Hepatocyte (in vitro differentiated cells): ENCODE measurements at regions not wholly inside any gene's neighbourhood (a gene's known extent, or its start where the extent isn't known, plus 50 kb on each side); places are given as distances from the start of the nearest gene placed in this dataset.

ENCODE experiments used
- DNase-seq: peaks from one replicate; pipeline ENCODE4 v3.0.0-alpha.2; 2016; ENCODE audit warnings: low spot score
- H2AFZ ChIP-seq: fragments of 200-600 bp; sonication (generic); 2 replicates; pipeline ENCODE4 v1.6.0; 2016; ENCODE audit warnings: antibody characterized with exemption, mild to moderate bottlenecking
- H3K27ac ChIP-seq: fragments of 200-600 bp; sonication (generic); 2 replicates; pipeline ENCODE4 v1.5.1; 2016; ENCODE audit warnings: mild to moderate bottlenecking
- H3K27me3 ChIP-seq: fragments of 200-600 bp; sonication (generic); 2 replicates; pipeline ENCODE4 v1.6.1; 2016
- H3K36me3 ChIP-seq: fragments of 200-600 bp; sonication (generic); replicated peaks from 2 replicates; pipeline ENCODE4 v1.5.1; 2016; ENCODE audit warnings: low read depth; ENCODE audit not compliant: insufficient read depth
- H3K4me1 ChIP-seq: fragments of 200-600 bp; sonication (generic); 2 replicates; pipeline ENCODE4 v1.5.1; 2016; ENCODE audit warnings: mild to moderate bottlenecking, moderate library complexity; ENCODE audit not compliant: insufficient read depth
- H3K4me2 ChIP-seq: fragments of 200-600 bp; sonication (generic); 2 replicates; pipeline ENCODE4 v1.6.0; 2016
- H3K4me3 ChIP-seq: fragments of 200-600 bp; sonication (generic); 2 replicates; pipeline ENCODE4 v1.5.1; 2016; ENCODE audit warnings: mild to moderate bottlenecking
- H3K79me2 ChIP-seq: fragments of 200-600 bp; sonication (generic); 2 replicates; pipeline ENCODE4 v1.6.0; 2017; ENCODE audit warnings: mild to moderate bottlenecking
- H3K9me2 ChIP-seq: fragments of 200-600 bp; sonication (generic); replicated peaks from 2 replicates; pipeline ENCODE4 v1.6.0; 2017; ENCODE audit warnings: mild to moderate bottlenecking; ENCODE audit not compliant: insufficient read depth
- H3K9me3 ChIP-seq: fragments of 200-600 bp; sonication (generic); 2 replicates; pipeline ENCODE4 v1.5.1; 2016; ENCODE audit warnings: low read depth, mild to moderate bottlenecking
- H4K20me1 ChIP-seq: fragments of 200-600 bp; sonication (generic); 2 replicates; pipeline ENCODE4 v1.6.0; 2016; ENCODE audit warnings: mild to moderate bottlenecking; ENCODE audit not compliant: insufficient read depth, poor library complexity, severe bottlenecking
- EZH2 ChIP-seq: fragments of 200-600 bp; sonication (generic); IDR thresholded peaks from 2 replicates; pipeline ENCODE4 v1.6.1; 2016; ENCODE audit warnings: antibody characterized with exemption, mild to moderate bottlenecking, borderline replicate concordance
- EZH2phosphoT487 ChIP-seq: fragments of 200-600 bp; sonication (generic); IDR thresholded peaks from one replicate; pipeline ENCODE4 v1.6.1; 2018; ENCODE audit warnings: antibody characterized with exemption, mild to moderate bottlenecking, low read depth, moderate library complexity; ENCODE audit not compliant: unreplicated experiment, severe bottlenecking
- WGBS: methylation state at CpG from one replicate; pipeline ENCODE4 v1.1.6; 2016; ENCODE audit warnings: low lambda C conversion rate; ENCODE audit errors: missing lambda C conversion rate; 5-methylcytosine and 5-hydroxymethylcytosine counted together
- TF ChIP-seq, protein P1 (sequence below): fragments of 200-600 bp; sonication (generic); IDR thresholded peaks from 2 replicates; pipeline ENCODE4 v1.5.1; 2016; ENCODE audit warnings: antibody characterized with exemption, mild to moderate bottlenecking; ENCODE audit not compliant: poor library complexity

DNA sequence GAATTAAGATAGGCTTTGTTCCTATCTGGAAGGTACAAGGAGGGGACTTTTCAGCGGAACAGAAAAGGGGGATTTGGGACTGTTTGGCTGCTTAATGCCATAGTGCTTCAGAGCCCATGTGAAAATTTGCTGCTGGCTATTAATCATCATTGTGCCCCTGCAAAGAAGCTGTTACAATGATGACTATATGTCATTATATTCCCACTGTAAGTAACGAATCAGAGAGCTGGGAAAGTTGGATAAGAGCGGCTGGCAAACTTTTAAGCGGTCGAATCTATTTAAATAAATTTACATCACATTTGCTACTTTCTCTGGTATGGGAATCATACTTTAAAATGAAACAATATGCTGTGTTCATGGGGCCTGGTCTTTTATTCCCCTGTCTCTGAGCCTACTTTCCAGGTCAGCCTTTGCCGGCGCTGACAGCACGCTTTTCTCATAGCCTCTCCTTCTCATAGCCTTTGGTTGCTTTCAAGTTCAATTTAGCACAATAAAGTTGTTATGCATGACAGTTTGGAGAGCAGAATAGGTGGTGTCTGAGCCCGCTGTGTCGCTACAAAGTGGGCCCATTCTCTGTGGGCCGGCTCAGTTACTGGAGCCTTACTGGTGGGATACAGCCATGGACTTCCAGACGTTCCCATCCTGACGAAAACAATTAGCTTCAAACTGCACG, 271.2 kb upstream of the TMEM161B start:
- no peaks in the 10 kb centered on the region for H3K9me2 ChIP-seq
- H3K4me2 ChIP-seq: no peak overlapping the region
- no peaks in the 10 kb centered on the region for H3K27me3 ChIP-seq
- H3K36me3 ChIP-seq: no peaks in the 10 kb centered on the region
- no peak overlapping the region for H3K27ac ChIP-seq
- no peak overlapping the region for H3K4me3 ChIP-seq
- 73% methylated on average over 14 of the region's 14 CpGs for WGBS
- no peaks in the 10 kb centered on the region for H3K9me3 ChIP-seq
- no peak overlapping the region for H2AFZ ChIP-seq
- no peaks in the 10 kb centered on the region for H4K20me1 ChIP-seq
- H3K4me1 ChIP-seq: no peaks in the 10 kb centered on the region
- DNase-seq: no peak
- no peaks in the 10 kb centered on the region for H3K79me2 ChIP-seq
- TF ChIP-seq, protein P1, sequence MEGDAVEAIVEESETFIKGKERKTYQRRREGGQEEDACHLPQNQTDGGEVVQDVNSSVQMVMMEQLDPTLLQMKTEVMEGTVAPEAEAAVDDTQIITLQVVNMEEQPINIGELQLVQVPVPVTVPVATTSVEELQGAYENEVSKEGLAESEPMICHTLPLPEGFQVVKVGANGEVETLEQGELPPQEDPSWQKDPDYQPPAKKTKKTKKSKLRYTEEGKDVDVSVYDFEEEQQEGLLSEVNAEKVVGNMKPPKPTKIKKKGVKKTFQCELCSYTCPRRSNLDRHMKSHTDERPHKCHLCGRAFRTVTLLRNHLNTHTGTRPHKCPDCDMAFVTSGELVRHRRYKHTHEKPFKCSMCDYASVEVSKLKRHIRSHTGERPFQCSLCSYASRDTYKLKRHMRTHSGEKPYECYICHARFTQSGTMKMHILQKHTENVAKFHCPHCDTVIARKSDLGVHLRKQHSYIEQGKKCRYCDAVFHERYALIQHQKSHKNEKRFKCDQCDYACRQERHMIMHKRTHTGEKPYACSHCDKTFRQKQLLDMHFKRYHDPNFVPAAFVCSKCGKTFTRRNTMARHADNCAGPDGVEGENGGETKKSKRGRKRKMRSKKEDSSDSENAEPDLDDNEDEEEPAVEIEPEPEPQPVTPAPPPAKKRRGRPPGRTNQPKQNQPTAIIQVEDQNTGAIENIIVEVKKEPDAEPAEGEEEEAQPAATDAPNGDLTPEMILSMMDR: no peak
- TF ChIP-seq EZH2phosphoT487 (no peak), EZH2 (no peak)

DNA sequence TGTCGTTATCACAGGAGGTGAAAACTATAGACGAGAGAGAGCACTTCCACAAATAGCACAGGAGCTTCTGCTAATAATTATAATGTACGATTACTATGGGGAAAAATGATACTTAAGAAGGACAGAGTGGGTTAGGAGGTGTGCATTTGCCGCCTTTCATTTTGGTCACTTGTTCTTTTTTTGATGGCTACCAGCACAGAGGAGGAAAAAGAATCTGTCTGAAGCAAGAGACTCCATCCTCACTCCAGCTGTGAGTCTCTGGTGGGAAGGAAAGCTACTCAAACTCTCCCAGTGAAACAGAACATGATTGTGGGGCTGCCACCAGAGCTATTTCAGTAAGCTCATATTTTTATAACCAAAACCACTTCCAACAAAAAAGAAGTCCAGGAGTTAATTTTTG, 270.4 kb upstream of the TMEM161B start:
- Histone ChIP-seq H2AFZ (no peak overlapping the region), H3K4me2 (no peak overlapping the region), H3K4me3 (no peak overlapping the region), H4K20me1 (no peaks in the 10 kb centered on the region), H3K79me2 (no peaks in the 10 kb centered on the region), H3K27me3 (no peaks in the 10 kb centered on the region), H3K4me1 (no peaks in the 10 kb centered on the region), H3K27ac (no peak overlapping the region), H3K9me3 (no peaks in the 10 kb centered on the region), H3K9me2 (no peaks in the 10 kb centered on the region), H3K36me3 (no peaks in the 10 kb centered on the region)
- WGBS: 89% methylated on average over 4 of the region's 4 CpGs
- no peak for DNase-seq
- TF ChIP-seq EZH2phosphoT487 (no peak), EZH2 (no peak)
- TF ChIP-seq, protein P1: no peak

DNA sequence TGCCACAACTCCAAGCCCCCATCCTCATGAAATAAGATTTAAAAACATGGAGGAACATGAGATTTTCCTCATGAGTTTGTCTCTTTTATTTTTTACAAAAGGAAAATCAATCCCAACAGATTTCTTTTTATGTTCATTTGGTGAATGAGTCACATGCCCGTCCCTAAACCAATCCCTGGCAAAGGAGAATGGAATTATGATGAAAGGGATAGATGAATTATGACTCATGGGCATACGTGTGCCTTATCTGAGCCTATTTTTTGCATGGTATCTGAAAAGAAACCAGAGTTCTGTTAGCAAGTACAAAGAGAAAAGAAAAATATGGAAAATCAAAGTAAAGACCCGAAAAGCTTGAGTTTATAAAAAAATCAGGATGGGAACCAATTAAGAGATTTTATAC, 267.5 kb upstream of the TMEM161B start:
- TF ChIP-seq EZH2phosphoT487 (no peak), EZH2 (no peak)
- Histone ChIP-seq H3K79me2 (no peaks in the 10 kb centered on the region), H3K27me3 (no peaks in the 10 kb centered on the region), H3K9me2 (no peaks in the 10 kb centered on the region), H3K36me3 (no peaks in the 10 kb centered on the region), H3K4me1 (no peaks in the 10 kb centered on the region), H3K4me3 (no peak overlapping the region), H2AFZ (no peak overlapping the region), H4K20me1 (no peaks in the 10 kb centered on the region), H3K9me3 (no peaks in the 10 kb centered on the region), H3K27ac (no peak overlapping the region), H3K4me2 (no peak overlapping the region)
- WGBS: 74% methylated on average over 3 of the region's 3 CpGs
- DNase-seq: no peak

DNA sequence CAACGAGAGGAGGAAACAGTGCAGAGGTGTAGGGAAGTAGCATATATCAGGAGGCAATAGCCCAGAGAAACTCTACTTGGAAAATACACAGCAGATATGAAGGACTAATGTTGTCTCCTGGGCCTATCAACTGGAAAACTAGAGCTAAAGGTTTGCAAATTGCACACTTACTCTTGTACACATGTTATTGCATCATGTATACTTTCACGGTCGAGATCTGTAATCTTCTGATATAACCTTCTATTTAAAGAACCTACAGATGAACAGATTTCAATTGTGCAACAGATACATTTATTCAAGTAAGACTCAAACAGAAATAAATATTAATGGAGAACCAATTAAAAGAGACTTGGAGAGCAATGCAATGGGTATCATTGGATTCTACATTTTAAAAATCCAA, 256.3 kb upstream of the TMEM161B start:
- no peaks in the 10 kb centered on the region for H3K9me3 ChIP-seq
- no peak overlapping the region for H3K4me3 ChIP-seq
- no peak for DNase-seq
- H3K36me3 ChIP-seq: no peaks in the 10 kb centered on the region
- no peak overlapping the region for H2AFZ ChIP-seq
- no peaks in the 10 kb centered on the region for H3K4me1 ChIP-seq
- 89% methylated on average over 3 of the region's 3 CpGs for WGBS
- H3K27ac ChIP-seq: no peak overlapping the region
- no peak for TF ChIP-seq EZH2phosphoT487
- TF ChIP-seq, protein P1: no peak
- TF ChIP-seq EZH2: no peak
- no peak overlapping the region for H3K4me2 ChIP-seq
- H3K79me2 ChIP-seq: no peaks in the 10 kb centered on the region
- no peaks in the 10 kb centered on the region for H3K27me3 ChIP-seq
- no peaks in the 10 kb centered on the region for H3K9me2 ChIP-seq
- H4K20me1 ChIP-seq: no peaks in the 10 kb centered on the region
